ENCODE measurements at regions not wholly inside any gene's neighbourhood (a gene's known extent, or its start where the extent isn't known, plus 50 kb on each side); places are given as distances from the start of the nearest gene placed in this dataset.

DNA sequence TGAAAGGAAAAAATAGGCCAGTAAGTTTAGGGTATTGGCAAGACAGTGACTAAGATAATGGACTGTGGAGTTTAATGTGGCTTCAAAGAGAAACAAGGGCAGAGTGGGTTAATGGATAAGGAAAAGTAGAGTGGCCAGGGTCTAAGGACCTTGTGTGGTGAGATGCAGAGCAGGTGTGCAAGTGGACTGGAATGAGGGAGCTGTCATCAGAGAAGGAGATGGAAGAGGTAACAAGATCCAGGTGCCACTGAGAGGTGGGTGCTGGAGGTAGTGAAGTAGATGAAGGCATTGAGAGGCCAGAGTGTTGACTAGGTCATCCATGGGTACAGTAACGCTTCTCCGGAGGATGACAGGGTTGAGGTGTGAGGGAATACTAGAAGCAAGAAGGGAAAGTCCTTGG is 136.1 kb downstream of the QRSL1 start:
- no peaks in the 10 kb centered on the region for H3K4me1 Mint-ChIP-seq (ENCODE audit: low read depth)
- no peaks in the 10 kb centered on the region for H3K36me3 Mint-ChIP-seq (ENCODE audit: low read depth)
- peaks cover 2% of the 10 kb centered on the region for H3K27me3 Mint-ChIP-seq (ENCODE audit: low read depth)
- intact Hi-C loops (cut with micrococcal nuclease) = no loop called here
- no peak for DNase-seq (ENCODE audit: low spot score)
- H3K4me3 Mint-ChIP-seq (ENCODE audit: low read depth) = no peak overlapping the region
- no peak overlapping the region for H3K27ac Mint-ChIP-seq
- peaks cover 5% of the 10 kb centered on the region for H3K9me3 Mint-ChIP-seq

- no peak overlapping the region for H3K4me3 Mint-ChIP-seq (ENCODE audit: low read depth)
- intact Hi-C loops (cut with micrococcal nuclease) = no loop called here
- no peaks in the 10 kb centered on the region for H3K36me3 Mint-ChIP-seq (ENCODE audit: low read depth)
- no peak overlapping the region for H3K27ac Mint-ChIP-seq
- H3K27me3 Mint-ChIP-seq (ENCODE audit: low read depth) = peaks cover 2% of the 10 kb centered on the region
- no peak for DNase-seq (ENCODE audit: low spot score)
- no peaks in the 10 kb centered on the region for H3K4me1 Mint-ChIP-seq (ENCODE audit: low read depth)
- H3K9me3 Mint-ChIP-seq = no peaks in the 10 kb centered on the region
Measured at GRCh38 chr6:106764353-106764980, 135.1 kb downstream of the QRSL1 start.

- peaks cover 2% of the 10 kb centered on the region for H3K27me3 Mint-ChIP-seq (ENCODE audit: low read depth)
- no peak overlapping the region for H3K4me3 Mint-ChIP-seq (ENCODE audit: low read depth)
- intact Hi-C loops (cut with micrococcal nuclease) = no loop called here
- no peak overlapping the region for H3K27ac Mint-ChIP-seq
- no peaks in the 10 kb centered on the region for H3K36me3 Mint-ChIP-seq (ENCODE audit: low read depth)
- no peaks in the 10 kb centered on the region for H3K9me3 Mint-ChIP-seq
- no peak for DNase-seq (ENCODE audit: low spot score)
- H3K4me1 Mint-ChIP-seq (ENCODE audit: low read depth) = no peaks in the 10 kb centered on the region
Measured at GRCh38 chr6:106763361-106763760, 134.0 kb downstream of the QRSL1 start.

GRCh38 chr6:106761160-106761559 is 131.8 kb downstream of the QRSL1 start:
- H3K4me3 Mint-ChIP-seq (ENCODE audit: low read depth) = no peak overlapping the region
- intact Hi-C loops (cut with micrococcal nuclease) = no loop called here
- DNase-seq (ENCODE audit: low spot score) = no peak

DNA sequence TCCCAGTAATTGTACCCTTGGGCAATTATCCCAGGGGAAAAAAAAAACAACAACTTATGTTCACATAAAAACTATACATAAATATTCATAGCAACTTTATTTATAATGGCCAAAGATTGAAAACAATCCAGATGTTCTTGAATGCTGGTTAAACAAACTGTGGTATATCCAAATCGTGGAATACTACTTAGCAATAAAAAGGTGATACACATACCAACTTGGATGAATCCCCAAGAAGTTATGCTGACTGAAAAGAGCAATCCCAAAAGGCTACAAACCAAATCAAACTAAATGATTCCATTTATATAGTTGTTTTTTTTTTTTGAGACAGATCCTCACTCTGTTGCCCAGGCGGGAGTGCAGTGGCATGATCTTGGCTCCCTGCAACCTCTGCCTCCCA is 129.7 kb downstream of the QRSL1 start:
- Mint-ChIP-seq H3K4me1 (ENCODE audit: low read depth) (no peaks in the 10 kb centered on the region), H3K27ac (no peak overlapping the region), H3K9me3 (no peaks in the 10 kb centered on the region), H3K36me3 (ENCODE audit: low read depth) (no peaks in the 10 kb centered on the region), H3K4me3 (ENCODE audit: low read depth) (no peak overlapping the region), H3K27me3 (ENCODE audit: low read depth) (peaks cover 6% of the 10 kb centered on the region)
- DNase-seq (ENCODE audit: low spot score) = no peak
- intact Hi-C loops (cut with micrococcal nuclease) = no loop called here

More at GRCh38 chr6:106761160-106761559, 131.8 kb downstream of the QRSL1 start:
- Mint-ChIP-seq H3K27me3 (ENCODE audit: low read depth) (peaks cover 6% of the 10 kb centered on the region), H3K9me3 (no peaks in the 10 kb centered on the region), H3K27ac (no peak overlapping the region), H3K36me3 (ENCODE audit: low read depth) (no peaks in the 10 kb centered on the region), H3K4me1 (ENCODE audit: low read depth) (no peaks in the 10 kb centered on the region)

- Mint-ChIP-seq H3K27ac (no peak overlapping the region), H3K4me1 (ENCODE audit: low read depth) (no peaks in the 10 kb centered on the region), H3K36me3 (ENCODE audit: low read depth) (no peaks in the 10 kb centered on the region), H3K27me3 (ENCODE audit: low read depth) (peaks cover 8% of the 10 kb centered on the region), H3K9me3 (no peaks in the 10 kb centered on the region), H3K4me3 (ENCODE audit: low read depth) (no peak overlapping the region)
- no peak for DNase-seq (ENCODE audit: low spot score)
- intact Hi-C loops (cut with micrococcal nuclease) = no loop called here
Measured at GRCh38 chr6:106757722-106758467, 128.5 kb downstream of the QRSL1 start.

GRCh38 chr6:106757267-106757666 is 127.9 kb downstream of the QRSL1 start:
- Mint-ChIP-seq H3K4me1 (ENCODE audit: low read depth) (no peaks in the 10 kb centered on the region), H3K9me3 (no peaks in the 10 kb centered on the region), H3K4me3 (ENCODE audit: low read depth) (no peak overlapping the region), H3K27me3 (ENCODE audit: low read depth) (peaks cover 10% of the 10 kb centered on the region), H3K27ac (no peak overlapping the region), H3K36me3 (ENCODE audit: low read depth) (no peaks in the 10 kb centered on the region)
- intact Hi-C loops (cut with micrococcal nuclease) = no loop called here
- no peak for DNase-seq (ENCODE audit: low spot score)

DNA sequence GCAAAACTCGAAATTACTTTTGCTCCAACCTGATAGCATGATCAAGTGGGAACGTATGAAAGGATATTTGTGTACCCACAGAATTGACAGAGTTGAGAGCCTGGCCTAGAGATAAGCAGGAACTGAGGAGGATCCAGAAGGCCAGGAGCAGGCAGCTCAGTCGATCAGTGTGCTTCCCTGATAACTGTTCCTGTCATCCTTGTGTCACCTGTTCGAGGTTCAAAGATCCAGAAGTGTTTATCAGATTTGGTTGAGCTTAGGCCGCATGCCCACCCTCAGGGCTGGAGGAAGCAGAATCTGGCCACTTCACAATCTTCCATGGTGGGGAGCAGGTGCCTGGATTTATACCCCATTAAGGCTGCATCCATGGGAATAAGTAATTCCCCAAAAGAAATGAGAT is 124.8 kb downstream of the QRSL1 start:
- DNase-seq (ENCODE audit: low spot score) = no peak
- no peaks in the 10 kb centered on the region for H3K9me3 Mint-ChIP-seq
- intact Hi-C loops (cut with micrococcal nuclease) = no loop called here

DNA sequence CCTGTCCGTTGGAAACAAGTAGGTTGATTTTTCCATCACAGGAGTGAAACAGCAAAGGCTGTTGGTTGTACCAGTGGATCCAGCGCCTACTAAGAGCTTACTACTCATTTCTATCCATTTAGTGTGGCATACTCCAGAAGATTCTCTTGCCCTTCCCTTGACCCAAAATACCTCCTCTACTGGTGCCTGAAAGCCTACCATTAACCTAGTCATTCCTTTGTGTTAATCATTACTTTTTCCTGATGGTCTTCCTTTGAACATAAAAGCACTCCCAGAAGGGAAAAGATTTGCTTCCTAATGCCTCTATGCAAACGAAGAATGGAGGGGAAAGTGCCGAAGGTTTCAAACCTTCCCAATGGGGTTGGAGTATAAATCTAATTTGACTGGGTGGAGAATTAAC is 123.3 kb downstream of the QRSL1 start:
- Mint-ChIP-seq H3K4me3 (ENCODE audit: low read depth) (no peak overlapping the region), H3K36me3 (ENCODE audit: low read depth) (no peaks in the 10 kb centered on the region), H3K4me1 (ENCODE audit: low read depth) (no peaks in the 10 kb centered on the region), H3K27ac (no peak overlapping the region), H3K9me3 (no peaks in the 10 kb centered on the region), H3K27me3 (ENCODE audit: low read depth) (peaks cover 21% of the 10 kb centered on the region)
- intact Hi-C loops (cut with micrococcal nuclease) = no loop called here
- no peak for DNase-seq (ENCODE audit: low spot score)

More for the DNA sequence above, 124.8 kb downstream of the QRSL1 start:
- no peak overlapping the region for H3K27ac Mint-ChIP-seq
- no peaks in the 10 kb centered on the region for H3K4me1 Mint-ChIP-seq (ENCODE audit: low read depth)
- H3K4me3 Mint-ChIP-seq (ENCODE audit: low read depth) = no peak overlapping the region
- no peaks in the 10 kb centered on the region for H3K36me3 Mint-ChIP-seq (ENCODE audit: low read depth)
- peaks cover 10% of the 10 kb centered on the region for H3K27me3 Mint-ChIP-seq (ENCODE audit: low read depth)

DNA sequence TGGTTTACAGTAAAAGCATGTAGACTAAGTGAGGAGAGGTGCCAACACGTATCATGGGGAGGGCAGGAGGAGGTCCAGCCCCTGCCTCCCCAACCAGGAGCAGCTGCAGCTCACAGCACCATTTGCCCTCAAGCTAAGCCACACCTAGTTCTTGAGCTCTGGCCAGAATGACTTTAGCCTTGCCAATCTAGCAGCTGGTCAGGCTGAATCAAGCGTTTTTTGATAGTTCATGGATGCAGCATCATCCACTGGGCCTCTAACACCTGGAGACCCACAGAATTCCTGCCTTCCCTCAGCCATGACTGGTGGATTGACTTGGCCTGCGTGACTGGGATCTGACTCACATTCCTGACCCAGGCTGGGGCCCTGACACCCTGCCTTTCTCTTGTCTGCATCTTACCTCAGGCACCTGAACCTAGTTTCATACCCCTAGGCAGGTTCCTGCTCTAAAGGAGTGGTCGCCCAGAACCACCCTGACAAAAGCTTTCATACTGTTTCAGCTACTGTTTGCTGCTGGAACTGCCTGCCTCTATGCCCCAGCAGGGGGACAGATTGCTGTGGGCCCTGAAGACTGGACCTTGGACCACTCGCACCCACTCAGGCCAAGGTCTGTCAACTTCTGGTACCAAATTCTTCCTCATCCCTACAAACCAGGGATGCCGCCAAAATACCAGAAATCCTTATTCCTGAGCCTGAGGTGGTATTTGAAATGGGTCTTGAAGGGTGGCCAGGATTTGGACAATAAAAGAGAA is 122.3 kb downstream of the QRSL1 start:
- H3K9me3 Mint-ChIP-seq = no peaks in the 10 kb centered on the region
- H3K36me3 Mint-ChIP-seq (ENCODE audit: low read depth) = no peaks in the 10 kb centered on the region
- H3K27me3 Mint-ChIP-seq (ENCODE audit: low read depth) = peaks cover 20% of the 10 kb centered on the region
- no peak overlapping the region for H3K4me3 Mint-ChIP-seq (ENCODE audit: low read depth)
- no peak overlapping the region for H3K27ac Mint-ChIP-seq
- intact Hi-C loops (cut with micrococcal nuclease) = no loop called here
- DNase-seq (ENCODE audit: low spot score) = no peak
- no peaks in the 10 kb centered on the region for H3K4me1 Mint-ChIP-seq (ENCODE audit: low read depth)

DNA sequence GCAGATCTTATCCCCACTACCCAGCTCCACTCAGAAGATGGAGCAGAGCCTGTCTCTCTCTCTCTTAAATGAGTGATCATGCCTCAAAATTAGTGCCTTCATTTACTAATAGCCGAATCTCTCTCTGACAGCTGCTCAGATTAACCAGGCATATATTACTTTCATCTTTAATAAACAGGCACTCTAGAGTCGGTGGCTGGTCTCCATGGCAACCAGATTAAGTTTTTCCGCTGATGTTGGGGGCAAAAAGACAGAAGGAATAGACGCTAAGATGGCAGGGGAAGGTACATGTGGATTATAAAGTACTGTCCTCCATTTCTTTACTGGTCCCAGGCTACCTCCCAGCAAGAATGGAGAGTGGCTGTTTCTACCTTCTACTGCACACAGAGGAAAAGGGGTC is 121.6 kb downstream of the QRSL1 start:
- Mint-ChIP-seq H3K9me3 (no peaks in the 10 kb centered on the region), H3K4me1 (ENCODE audit: low read depth) (no peaks in the 10 kb centered on the region), H3K4me3 (ENCODE audit: low read depth) (no peak overlapping the region), H3K27me3 (ENCODE audit: low read depth) (peaks cover 20% of the 10 kb centered on the region), H3K36me3 (ENCODE audit: low read depth) (no peaks in the 10 kb centered on the region), H3K27ac (no peak overlapping the region)
- no peak for DNase-seq (ENCODE audit: low spot score)
- intact Hi-C loops (cut with micrococcal nuclease) = no loop called here

DNA sequence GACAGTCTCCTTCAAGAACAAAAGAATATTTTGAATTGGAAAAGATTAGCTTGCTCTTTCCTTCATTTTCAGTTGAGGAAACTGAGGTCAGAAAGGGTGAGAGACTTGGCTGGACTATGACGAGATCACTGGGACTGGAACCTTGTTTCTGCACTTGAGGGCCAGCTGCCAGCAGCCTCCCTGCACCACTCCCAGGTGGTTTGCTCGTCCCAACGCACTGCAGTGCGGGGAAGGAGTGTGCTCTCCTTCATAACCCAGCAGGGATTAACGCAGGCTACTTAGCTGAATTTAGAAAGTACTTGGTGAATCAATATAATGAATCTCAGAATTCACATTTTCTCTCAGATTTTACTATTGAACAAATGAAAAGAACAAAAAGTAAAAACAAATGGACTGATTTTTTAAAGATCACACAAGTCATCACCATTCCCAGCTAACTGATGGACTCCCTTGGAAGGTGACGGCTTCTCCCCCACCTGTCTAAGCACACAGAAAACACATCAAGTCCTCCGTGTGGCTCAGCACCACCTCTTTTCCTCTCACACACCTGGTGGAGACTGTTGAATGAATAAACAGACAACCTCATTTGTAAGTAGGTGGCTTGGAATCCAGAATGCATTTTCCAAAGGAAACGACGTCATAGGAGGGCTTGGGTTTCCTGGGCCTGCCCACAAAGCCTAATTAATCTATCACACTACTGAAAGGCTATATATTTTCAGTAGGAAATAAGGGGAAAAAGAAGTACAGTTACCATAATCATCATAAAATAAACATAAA is 121.0 kb downstream of the QRSL1 start:
- Mint-ChIP-seq H3K27me3 (ENCODE audit: low read depth) (peaks cover 25% of the 10 kb centered on the region), H3K9me3 (no peaks in the 10 kb centered on the region), H3K27ac (no peak overlapping the region), H3K4me1 (ENCODE audit: low read depth) (no peaks in the 10 kb centered on the region), H3K36me3 (ENCODE audit: low read depth) (no peaks in the 10 kb centered on the region), H3K4me3 (ENCODE audit: low read depth) (no peak overlapping the region)
- DNase-seq (ENCODE audit: low spot score) = no peak
- intact Hi-C loops (cut with micrococcal nuclease) = no loop called here
